HUES48 (cell line): ENCODE measurements at regions not wholly inside any gene's neighbourhood (a gene's known extent, or its start where the extent isn't known, plus 50 kb on each side); places are given as distances from the start of the nearest gene placed in this dataset.
"Not testable (repeated sequence)": the region's sequence is repeated elsewhere in the genome, so short reads cannot be mapped to it uniquely, and the experiment has no call there.

Source experiments
- H3K27ac ChIP-seq: one replicate; pipeline ENCODE4 v1.7.0; 2013; ENCODE audit warnings: low read depth, low read length, inconsistent platforms
- H3K27me3 ChIP-seq: 2 replicates; pipeline ENCODE4 v1.6.1; 2013; ENCODE audit warnings: mild to moderate bottlenecking, low read length; ENCODE audit not compliant: control insufficient read depth, insufficient read depth
- H3K36me3 ChIP-seq: 2 replicates; pipeline ENCODE4 v1.6.1; 2013; ENCODE audit warnings: low read length; ENCODE audit not compliant: control insufficient read depth, insufficient read depth
- H3K4me1 ChIP-seq: 2 replicates; pipeline ENCODE4 v1.6.1; 2013; ENCODE audit warnings: mild to moderate bottlenecking, low read length; ENCODE audit not compliant: control insufficient read depth, insufficient read depth
- H3K4me3 ChIP-seq: 2 replicates; pipeline ENCODE4 v1.5.1; 2013; ENCODE audit warnings: mild to moderate bottlenecking, low read depth, low read length
- H3K9ac ChIP-seq: 2 replicates; pipeline ENCODE4 v1.6.1; 2013; ENCODE audit warnings: mild to moderate bottlenecking, low read depth, low read length, moderate library complexity
- H3K9me3 ChIP-seq: 2 replicates; pipeline ENCODE4 v1.6.1; 2013; ENCODE audit warnings: low read length; ENCODE audit not compliant: control insufficient read depth, insufficient read depth

DNA sequence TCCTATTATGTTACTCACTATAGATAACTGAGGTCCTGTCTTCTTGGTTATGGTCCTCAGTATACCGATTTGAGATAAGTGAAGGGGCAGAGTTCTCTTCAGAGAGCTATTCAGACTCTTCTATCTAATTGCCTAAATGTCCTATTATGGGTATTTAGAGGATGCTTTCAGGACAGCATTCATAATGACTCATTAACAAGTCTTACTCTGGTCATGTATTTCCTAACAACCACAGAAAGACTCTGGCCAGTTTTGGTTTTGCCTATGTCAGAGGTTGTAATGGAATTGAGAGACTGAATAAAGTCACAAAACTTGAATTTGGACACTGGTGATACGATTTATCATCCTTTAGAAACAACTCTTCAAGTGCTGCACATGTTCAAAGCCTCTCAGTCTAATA lies 1233.0 kb downstream of the JRKL start:
- Histone ChIP-seq H3K27ac (no peak overlapping the region), H3K36me3 (no peaks in the 10 kb centered on the region), H3K4me3 (no peak overlapping the region), H3K9me3 (no peaks in the 10 kb centered on the region), H3K9ac (no peak overlapping the region), H3K27me3 (no peaks in the 10 kb centered on the region), H3K4me1 (no peaks in the 10 kb centered on the region)

DNA sequence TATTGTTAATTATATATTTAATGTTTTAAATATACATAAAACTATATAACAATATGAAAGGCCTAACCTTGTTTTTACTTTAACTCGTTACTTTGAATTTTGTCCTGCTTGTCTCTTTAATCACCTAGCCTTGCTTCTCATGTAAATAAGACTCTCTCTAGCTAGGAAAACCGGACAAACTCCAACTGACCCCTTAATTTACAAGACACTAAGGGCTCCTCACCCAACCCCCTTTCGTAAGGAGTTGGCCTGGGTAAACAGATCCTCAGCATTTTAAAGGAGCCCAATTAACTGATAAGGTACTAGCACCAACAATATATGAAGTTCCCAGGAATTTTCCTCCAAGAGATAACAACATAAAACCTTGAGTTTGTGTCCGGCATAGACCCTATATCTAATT lies 1246.9 kb downstream of the JRKL start:
- H3K9ac ChIP-seq, H3K36me3 ChIP-seq, H3K27me3 ChIP-seq, H3K9me3 ChIP-seq: not testable (repeated sequence)
- peak overlapping the region; percentile 58 for H3K27ac ChIP-seq
- H3K4me1 ChIP-seq: peaks cover 28% of the 10 kb centered on the region
- H3K4me3 ChIP-seq: peak overlapping the region; percentile 29; the same call in 1 of the 2 replicates

DNA sequence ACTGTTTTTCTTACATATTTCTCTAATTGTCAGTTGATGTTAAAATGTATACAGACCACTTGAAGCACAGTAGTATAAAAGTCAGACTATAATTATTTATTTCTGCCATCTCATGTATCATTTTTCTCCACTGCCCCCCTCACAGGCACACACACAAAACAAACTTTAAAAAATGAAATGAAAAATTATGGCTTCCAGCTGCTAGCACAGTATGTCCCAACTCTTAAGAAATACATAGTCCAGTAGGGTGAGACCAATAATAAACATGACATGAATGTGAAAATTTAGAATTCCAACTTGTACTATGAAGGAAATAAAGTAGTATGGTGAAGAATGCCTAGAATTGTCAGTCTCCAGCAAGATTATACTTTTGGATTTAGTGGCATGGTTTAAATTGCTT lies 1247.9 kb downstream of the JRKL start:
- no peaks in the 10 kb centered on the region for H3K36me3 ChIP-seq

DNA sequence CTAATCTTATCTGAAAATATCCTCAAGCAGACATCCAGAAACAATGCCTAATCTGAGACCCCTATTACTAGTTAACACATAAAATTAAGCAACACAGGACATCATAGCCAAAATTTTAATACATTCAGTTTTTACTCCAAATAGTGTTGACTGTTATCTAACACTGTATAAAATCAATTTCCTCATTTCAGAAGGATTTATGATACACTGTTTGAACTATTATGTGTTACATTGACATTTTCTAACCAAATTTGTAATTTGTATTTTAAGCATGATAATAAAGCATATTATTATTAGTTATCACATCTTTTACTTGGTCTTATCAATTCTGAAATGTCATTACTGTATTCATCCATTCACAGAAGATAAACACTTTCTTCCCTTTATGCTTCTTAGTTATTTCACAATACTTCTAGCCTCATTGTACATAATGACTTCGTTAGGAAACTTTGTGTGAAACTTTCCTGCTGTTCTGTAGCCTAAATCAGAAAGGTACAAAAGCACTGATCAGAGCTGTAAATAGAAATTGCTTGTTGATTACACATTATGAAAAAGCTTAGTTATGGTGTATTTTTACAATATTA lies 1248.9 kb downstream of the JRKL start:
- Histone ChIP-seq H3K4me1 (peaks cover 28% of the 10 kb centered on the region), H3K27ac (no peak overlapping the region), H3K27me3 (no peaks in the 10 kb centered on the region), H3K4me3 (no peak overlapping the region), H3K9ac (no peak overlapping the region), H3K36me3 (no peaks in the 10 kb centered on the region), H3K9me3 (peaks cover 6% of the 10 kb centered on the region; the same call in 1 of the 2 replicates)

More for the DNA sequence above, 1247.9 kb downstream of the JRKL start:
- peaks cover 28% of the 10 kb centered on the region for H3K4me1 ChIP-seq
- H3K9me3 ChIP-seq: peaks cover 6% of the 10 kb centered on the region; the same call in 1 of the 2 replicates
- no peak overlapping the region for H3K27ac ChIP-seq
- no peaks in the 10 kb centered on the region for H3K27me3 ChIP-seq
- no peak overlapping the region for H3K4me3 ChIP-seq
- H3K9ac ChIP-seq: no peak overlapping the region

DNA sequence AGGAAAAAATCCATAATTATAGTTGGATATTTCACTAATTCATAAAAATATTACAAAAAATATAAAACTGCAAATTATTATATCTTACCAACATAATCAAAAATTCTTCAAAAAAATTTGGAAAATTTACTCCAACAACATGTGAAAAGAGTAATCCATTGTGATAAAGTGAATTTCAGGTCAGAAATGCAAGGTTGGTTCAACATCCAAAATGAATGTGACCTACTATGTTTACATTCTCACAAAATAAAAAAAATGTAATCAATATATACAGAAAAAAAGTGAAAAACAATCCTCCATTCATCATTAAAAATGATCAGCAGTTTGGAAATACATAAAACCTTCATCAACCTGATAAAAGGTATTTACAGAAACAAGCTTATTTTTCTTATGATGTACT lies 1252.2 kb downstream of the JRKL start:
- Histone ChIP-seq H3K9me3 (peaks cover 6% of the 10 kb centered on the region; the same call in 1 of the 2 replicates), H3K4me3 (no peak overlapping the region), H3K4me1 (peaks cover 18% of the 10 kb centered on the region), H3K27me3 (no peaks in the 10 kb centered on the region), H3K27ac (no peak overlapping the region), H3K36me3 (no peaks in the 10 kb centered on the region), H3K9ac (no peak overlapping the region)

DNA sequence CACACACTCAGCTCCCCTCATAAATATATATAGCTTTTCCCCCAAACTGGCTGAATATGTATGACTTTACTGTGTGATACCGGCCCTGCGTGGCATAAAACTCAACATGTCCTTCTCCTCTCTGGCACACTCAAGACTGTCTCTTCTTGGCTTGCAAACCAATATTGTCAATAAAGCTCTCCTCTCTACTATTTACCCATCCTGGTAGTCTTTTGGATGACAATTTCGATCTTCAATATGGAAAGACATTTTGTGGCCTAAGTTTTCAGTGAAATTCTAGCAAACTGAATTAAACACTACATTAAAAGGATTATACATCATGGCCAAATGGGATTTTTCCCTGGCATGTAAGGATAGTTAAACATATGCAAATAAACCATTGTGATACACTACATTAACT lies 1255.9 kb downstream of the JRKL start:
- no peaks in the 10 kb centered on the region for H3K27me3 ChIP-seq
- H3K4me3 ChIP-seq: no peak overlapping the region
- H3K27ac ChIP-seq: no peak overlapping the region
- no peaks in the 10 kb centered on the region for H3K36me3 ChIP-seq
- H3K4me1 ChIP-seq: peaks cover 7% of the 10 kb centered on the region; the same call in 1 of the 2 replicates
- no peak overlapping the region for H3K9ac ChIP-seq
- peaks cover 11% of the 10 kb centered on the region; the same call in 1 of the 2 replicates for H3K9me3 ChIP-seq

DNA sequence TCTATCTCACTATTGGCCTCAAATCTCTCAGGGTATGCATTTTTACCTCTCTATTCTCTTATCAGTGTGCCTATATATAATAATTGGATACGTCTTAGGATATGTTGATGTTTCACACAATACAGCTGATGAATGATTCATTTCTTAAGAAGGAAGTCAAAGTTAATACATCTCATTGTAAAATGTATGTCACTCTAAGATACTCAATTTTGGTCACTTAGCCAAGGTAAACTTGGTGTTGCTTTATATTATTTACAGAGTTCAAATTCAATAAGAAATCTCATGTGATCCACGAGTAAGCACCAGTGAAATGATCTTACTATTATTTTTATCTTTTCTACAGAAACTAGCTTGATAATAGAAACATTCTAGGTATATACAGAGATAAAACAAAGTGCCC lies 1266.5 kb downstream of the JRKL start:
- Histone ChIP-seq H3K9me3 (peaks cover 4% of the 10 kb centered on the region; the same call in 1 of the 2 replicates), H3K36me3 (no peaks in the 10 kb centered on the region), H3K27ac (no peak overlapping the region), H3K9ac (no peak overlapping the region), H3K4me3 (no peak overlapping the region), H3K4me1 (no peaks in the 10 kb centered on the region), H3K27me3 (no peaks in the 10 kb centered on the region)

DNA sequence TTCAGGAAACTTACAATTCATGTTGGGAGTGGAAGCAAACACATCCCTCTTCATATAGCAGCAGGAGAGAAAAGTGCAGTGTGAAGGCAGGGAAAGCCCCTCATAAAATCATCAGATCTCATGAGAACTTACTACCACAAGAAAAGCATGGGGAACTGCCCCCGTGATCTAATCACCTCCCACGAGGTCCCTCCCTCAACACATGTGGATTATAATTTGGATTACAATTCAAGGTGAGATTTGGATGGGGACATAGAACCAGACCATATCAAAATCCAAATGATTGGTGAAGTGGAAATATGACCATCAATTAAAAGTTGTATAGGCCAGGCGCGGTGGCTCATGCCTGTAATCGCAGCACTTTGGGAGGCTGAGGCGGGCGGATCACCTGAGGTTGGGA lies 1268.0 kb downstream of the JRKL start:
- Histone ChIP-seq H3K27me3 (no peaks in the 10 kb centered on the region), H3K4me3 (no peak overlapping the region), H3K9me3 (no peaks in the 10 kb centered on the region), H3K27ac (no peak overlapping the region), H3K36me3 (no peaks in the 10 kb centered on the region), H3K9ac (no peak overlapping the region), H3K4me1 (no peaks in the 10 kb centered on the region)

DNA sequence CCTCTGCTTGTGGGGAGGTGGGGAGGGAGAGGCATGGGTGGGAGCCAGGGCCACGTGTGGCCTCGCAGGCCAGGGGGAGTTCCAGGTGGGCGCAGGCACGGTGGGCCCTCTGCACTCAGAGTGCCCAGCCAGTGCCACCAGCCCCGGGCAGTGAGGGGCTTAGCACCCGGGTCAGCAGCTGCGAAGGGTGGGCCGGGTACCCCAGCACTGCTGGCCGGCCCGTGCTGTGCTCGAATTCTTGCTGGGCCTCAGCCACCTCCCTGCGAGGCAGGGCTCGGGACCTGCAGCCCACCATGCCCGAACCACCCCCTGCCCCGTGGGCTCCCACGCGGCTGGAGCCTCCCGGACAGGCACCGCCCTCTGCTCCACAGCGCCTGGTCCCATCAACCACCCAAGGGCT lies 1277.2 kb downstream of the JRKL start:
- no peak overlapping the region for H3K9ac ChIP-seq
- peaks cover 12% of the 10 kb centered on the region for H3K9me3 ChIP-seq
- no peak overlapping the region for H3K4me3 ChIP-seq
- H3K27me3 ChIP-seq: no peaks in the 10 kb centered on the region
- peaks cover 8% of the 10 kb centered on the region for H3K4me1 ChIP-seq
- H3K36me3 ChIP-seq: no peaks in the 10 kb centered on the region
- no peak overlapping the region for H3K27ac ChIP-seq

DNA sequence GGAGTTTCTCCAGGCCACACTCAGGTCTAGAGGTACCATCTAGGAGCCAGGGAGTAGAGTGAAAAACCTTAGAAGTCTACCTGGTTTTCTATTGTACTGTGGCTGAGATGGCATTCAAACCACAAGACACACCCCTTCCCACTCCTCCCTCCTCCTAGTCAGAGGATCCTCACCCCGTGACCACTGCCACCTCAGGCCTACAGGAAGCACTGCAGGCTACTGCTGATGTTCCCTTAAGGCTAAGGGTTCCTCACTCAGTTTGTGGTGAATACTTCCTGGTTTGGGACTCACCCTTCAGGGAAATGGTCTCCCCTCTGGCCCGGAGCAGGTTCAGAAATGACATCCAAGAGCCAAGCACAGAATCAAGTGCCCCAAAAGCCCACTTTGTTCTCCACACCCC lies 1293.9 kb downstream of the JRKL start:
- no peaks in the 10 kb centered on the region for H3K36me3 ChIP-seq
- no peaks in the 10 kb centered on the region for H3K9me3 ChIP-seq
- H3K4me3 ChIP-seq: no peak overlapping the region
- H3K9ac ChIP-seq: no peak overlapping the region
- no peaks in the 10 kb centered on the region for H3K27me3 ChIP-seq
- H3K4me1 ChIP-seq: peaks cover 12% of the 10 kb centered on the region
- no peak overlapping the region for H3K27ac ChIP-seq

DNA sequence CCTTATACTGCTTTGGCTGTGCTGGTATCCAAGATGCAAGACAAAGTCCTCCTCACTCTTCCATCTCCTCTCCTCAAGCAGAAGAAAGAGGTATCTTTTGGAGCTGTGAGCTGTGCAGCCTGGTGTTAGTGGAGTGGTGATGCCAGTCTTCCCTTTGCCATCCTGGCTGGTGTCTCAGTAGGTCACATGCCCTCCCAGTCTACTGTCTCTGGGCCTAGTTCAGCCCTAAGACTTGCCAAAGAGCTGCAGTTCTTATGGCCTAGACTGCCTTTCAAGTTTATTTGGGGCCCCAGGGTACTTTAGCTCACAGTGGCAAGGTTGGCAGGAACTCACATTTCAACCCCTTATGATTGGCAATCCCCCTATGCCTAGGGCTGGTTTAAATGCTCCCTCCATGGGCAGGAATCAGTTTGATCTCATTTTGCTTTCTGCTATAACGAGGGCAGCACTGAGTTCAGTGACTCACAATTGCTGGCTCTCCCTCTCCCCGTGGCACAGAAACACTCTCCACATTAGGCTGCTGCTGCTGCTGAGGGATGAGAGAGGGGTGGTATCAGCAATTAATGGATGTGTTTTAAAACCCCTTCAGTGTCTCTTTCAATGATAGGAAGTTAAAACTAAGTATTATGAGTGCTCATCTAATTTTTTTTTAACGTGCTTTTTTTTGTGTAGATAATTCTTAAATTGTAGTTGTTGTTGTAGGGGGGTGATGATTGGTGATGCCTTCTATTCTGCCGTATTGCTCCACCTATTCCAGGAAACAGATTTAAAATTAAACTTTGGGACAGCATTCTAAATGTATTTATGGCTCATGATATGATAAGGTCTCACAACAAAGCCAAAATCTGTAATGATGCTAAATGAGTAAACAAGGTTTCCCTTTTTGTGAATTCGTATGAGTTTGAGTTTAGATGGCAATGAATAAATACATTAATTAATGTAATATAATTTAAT lies 1295.0 kb downstream of the JRKL start:
- Histone ChIP-seq H3K9me3 (no peaks in the 10 kb centered on the region), H3K4me3 (no peak overlapping the region), H3K27me3 (no peaks in the 10 kb centered on the region), H3K9ac (no peak overlapping the region), H3K36me3 (no peaks in the 10 kb centered on the region), H3K27ac (no peak overlapping the region), H3K4me1 (peaks cover 12% of the 10 kb centered on the region)
